GM12891 (cell line): ENCODE measurements at regions not wholly inside any gene's neighbourhood (a gene's known extent, or its start where the extent isn't known, plus 50 kb on each side); places are given as distances from the start of the nearest gene placed in this dataset.

Experiments
- DNase-seq: peaks from one replicate; pipeline ENCODE4 v3.0.0; 2011; ENCODE audit warnings: low spot score; ENCODE audit not compliant: insufficient read length
- FAIRE-seq: peaks from 2 replicates; lab custom pipeline; 2011; peaks lifted over from hg19 to GRCh38; lab: Jason Lieb, UNC
- PAX5 ChIP-seq: IDR thresholded peaks from 2 replicates; pipeline ENCODE4 v1.6.1; 2011; ENCODE audit warnings: low read length, moderate library complexity, mild to moderate bottlenecking; ENCODE audit not compliant: insufficient read depth, severe bottlenecking
- POLR2A ChIP-seq: IDR thresholded peaks from 2 replicates; pipeline ENCODE4 v1.6.1; 2011; ENCODE audit warnings: low read depth, low read length, control low read depth
- POLR2AphosphoS5 ChIP-seq: IDR thresholded peaks from 2 replicates; pipeline ENCODE4 v1.6.1; 2011; ENCODE audit warnings: low read depth, low read length, control low read depth
- POU2F2 ChIP-seq: IDR thresholded peaks from 2 replicates; pipeline ENCODE4 v1.6.1; 2011; ENCODE audit warnings: low read depth, mild to moderate bottlenecking, control low read depth, low read length, moderate library complexity
- SPI1 ChIP-seq: IDR thresholded peaks from 2 replicates; pipeline ENCODE4 v1.6.1; 2011; ENCODE audit warnings: low read depth, low read length, control low read depth
- TAF1 ChIP-seq: IDR thresholded peaks from 2 replicates; pipeline ENCODE4 v1.6.1; 2011; ENCODE audit warnings: low read depth, low read length, control low read depth

- TF ChIP-seq SPI1 (no peak), TAF1 (no peak), POLR2A (no peak), PAX5 (no peak), POU2F2 (no peak), POLR2AphosphoS5 (no peak)
- FAIRE-seq (no peak), DNase-seq (no peak)
These were observed 71.8 kb upstream of the KHDRBS2 start for GRCh38 chr6:62357835-62358234.

GRCh38 chr6:62354261-62354660 is 68.2 kb upstream of the KHDRBS2 start:
- DNase-seq (no peak), FAIRE-seq (no peak)
- no peak for TF ChIP-seq POLR2AphosphoS5
- TF ChIP-seq PAX5, result no peak
- no peak for TF ChIP-seq TAF1
- TF ChIP-seq POLR2A, result no peak
- TF ChIP-seq SPI1, result no peak
- no peak for TF ChIP-seq POU2F2

- no peak for FAIRE-seq
- TF ChIP-seq POU2F2 (no peak), TAF1 (no peak), POLR2A (no peak), POLR2AphosphoS5 (no peak), PAX5 (no peak)
- DNase-seq, result no peak
These were observed 60.1 kb upstream of the KHDRBS2 start for GRCh38 chr6:62345962-62346689.

GRCh38 chr6:62345446-62345845 is 59.4 kb upstream of the KHDRBS2 start:
- no peak for DNase-seq
- no peak for FAIRE-seq
- TF ChIP-seq TAF1 (no peak), POU2F2 (no peak), POLR2A (no peak), POLR2AphosphoS5 (no peak), SPI1 (no peak), PAX5 (no peak)

GRCh38 chr6:62344850-62345249 is 58.8 kb upstream of the KHDRBS2 start:
- FAIRE-seq, result no peak
- DNase-seq, result no peak
- TF ChIP-seq POU2F2 (no peak), SPI1 (no peak), PAX5 (no peak), TAF1 (no peak), POLR2AphosphoS5 (no peak), POLR2A (no peak)

GRCh38 chr6:62338477-62338876 is 52.5 kb upstream of the KHDRBS2 start:
- FAIRE-seq (no peak), DNase-seq (no peak)
- no peak for TF ChIP-seq POLR2A
- no peak for TF ChIP-seq POLR2AphosphoS5
- TF ChIP-seq SPI1, result no peak
- TF ChIP-seq TAF1, result no peak
- no peak for TF ChIP-seq PAX5
- no peak for TF ChIP-seq POU2F2
